T-helper 1 cell treated with Interleukin-12 subunit alpha and Interleukin-12 subunit beta and Interleukin-4 antibody, amounts not matched to agents 30 μg/mL and 1 μg/mL, for 36 hours (primary cell): ENCODE measurements at regions not wholly inside any gene's neighbourhood (a gene's known extent, or its start where the extent isn't known, plus 50 kb on each side); places are given as distances from the start of the nearest gene placed in this dataset.
"Not testable (repeated sequence)": the region's sequence is repeated elsewhere in the genome, so short reads cannot be mapped to it uniquely, and the experiment has no call there.

Experiments
- H3K27ac Mint-ChIP-seq: one replicate; pipeline ENCODE4 v1.8.0; 2021; ENCODE audit warnings: mild to moderate bottlenecking, mixed read lengths
- H3K27me3 Mint-ChIP-seq: one replicate; pipeline ENCODE4 v1.8.0; 2021; ENCODE audit warnings: low read depth, mixed read lengths
- H3K36me3 Mint-ChIP-seq: one replicate; pipeline ENCODE4 v1.8.0; 2021; ENCODE audit warnings: low read depth, mixed read lengths
- H3K4me1 Mint-ChIP-seq: one replicate; pipeline ENCODE4 v1.8.0; 2021; ENCODE audit warnings: low read depth, mixed read lengths
- H3K4me3 Mint-ChIP-seq: one replicate; pipeline ENCODE4 v1.8.0; 2021; ENCODE audit warnings: mild to moderate bottlenecking, moderate library complexity, mixed read lengths
- H3K9me3 Mint-ChIP-seq: one replicate; pipeline ENCODE4 v1.8.0; 2021; ENCODE audit warnings: mixed read lengths

DNA sequence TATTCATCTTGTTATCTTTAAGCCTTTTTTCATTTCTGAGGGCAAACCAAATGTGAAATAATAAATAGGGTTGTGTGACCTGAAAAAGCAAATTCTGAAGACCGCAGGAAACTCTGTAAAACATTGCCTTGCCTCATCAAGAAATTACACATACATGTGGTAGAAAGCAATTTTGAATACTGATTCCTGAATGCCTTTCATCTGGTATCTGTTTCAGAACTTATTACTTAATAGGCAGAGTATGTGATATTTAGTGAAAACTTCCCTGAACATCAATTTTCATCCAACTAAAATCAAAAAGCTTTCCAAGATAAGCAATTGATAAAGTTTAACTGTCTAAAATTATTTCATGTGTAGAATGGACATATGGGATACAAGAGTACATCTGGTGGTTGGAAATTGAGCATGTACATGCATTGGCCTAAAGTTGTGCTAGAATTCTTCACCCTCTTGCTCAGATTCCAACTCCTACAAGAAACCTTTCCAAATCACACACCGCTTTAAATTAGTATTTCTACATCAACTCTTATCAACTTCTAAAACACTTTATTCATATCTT lies 606.0 kb upstream of the LCORL start:
- Mint-ChIP-seq H3K27ac (no peak overlapping the region), H3K27me3 (no peaks in the 10 kb centered on the region), H3K4me3 (no peak overlapping the region), H3K36me3 (no peaks in the 10 kb centered on the region), H3K9me3 (no peaks in the 10 kb centered on the region), H3K4me1 (no peaks in the 10 kb centered on the region)

DNA sequence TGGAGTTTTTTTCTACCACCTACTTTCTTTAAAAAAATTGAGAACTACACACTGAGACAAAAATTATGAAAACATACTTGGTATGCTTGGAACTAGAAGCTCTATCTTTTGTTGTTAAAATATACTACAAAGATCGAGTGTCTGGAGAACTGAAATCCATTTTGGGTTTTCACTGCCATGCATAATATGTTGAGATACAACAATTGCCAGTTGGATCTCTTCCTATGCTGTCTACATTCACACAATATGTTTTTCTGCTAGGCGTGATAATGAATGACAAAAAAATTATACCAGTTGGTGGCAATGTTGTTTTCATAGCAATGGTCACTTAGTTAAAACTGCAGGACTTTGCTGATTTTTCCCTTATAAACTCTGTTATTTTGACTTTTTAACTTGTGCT lies 605.4 kb upstream of the LCORL start:
- no peaks in the 10 kb centered on the region for H3K9me3 Mint-ChIP-seq
- no peaks in the 10 kb centered on the region for H3K4me1 Mint-ChIP-seq
- H3K27ac Mint-ChIP-seq: no peak overlapping the region
- H3K4me3 Mint-ChIP-seq: no peak overlapping the region
- H3K27me3 Mint-ChIP-seq: no peaks in the 10 kb centered on the region
- no peaks in the 10 kb centered on the region for H3K36me3 Mint-ChIP-seq

DNA sequence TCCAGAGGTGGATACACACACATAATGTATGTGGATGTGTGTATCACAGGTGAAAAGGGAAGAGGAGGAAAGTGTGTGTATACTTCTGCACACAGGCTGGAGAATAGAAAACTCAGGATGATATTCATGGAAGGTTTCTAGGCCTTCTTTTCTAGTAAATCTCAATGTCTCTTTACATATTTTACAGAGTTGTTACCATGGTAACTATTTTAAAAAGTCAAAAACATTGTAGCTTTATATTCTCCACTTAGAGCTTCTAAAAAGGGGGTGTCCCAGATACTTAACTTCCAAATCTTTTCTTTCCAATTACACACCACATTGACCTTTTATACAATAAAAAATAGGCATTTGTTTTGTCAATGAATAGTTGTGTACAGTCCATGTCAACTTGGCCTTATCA lies 604.8 kb upstream of the LCORL start:
- H3K4me1 Mint-ChIP-seq: no peaks in the 10 kb centered on the region
- no peaks in the 10 kb centered on the region for H3K36me3 Mint-ChIP-seq

DNA sequence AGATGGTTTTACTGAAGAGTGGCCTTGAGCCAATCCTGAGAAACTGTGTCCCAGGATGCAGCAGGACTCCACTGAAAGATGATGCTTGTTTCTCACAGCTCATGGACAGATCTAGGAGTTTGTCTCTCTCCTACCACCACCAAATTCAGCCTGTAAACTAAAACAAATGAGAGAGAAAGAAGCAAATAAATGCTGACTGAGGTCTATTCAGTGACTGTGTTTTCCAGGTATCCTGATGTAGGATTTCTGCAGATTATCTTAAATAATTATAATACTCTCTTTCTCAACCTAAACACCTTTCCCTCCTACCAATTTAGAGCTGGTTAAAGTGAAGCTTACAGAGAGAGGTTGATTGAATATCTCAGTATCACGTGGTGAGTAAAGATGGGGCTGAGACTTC lies 599.6 kb upstream of the LCORL start:
- no peaks in the 10 kb centered on the region for H3K9me3 Mint-ChIP-seq
- no peaks in the 10 kb centered on the region for H3K36me3 Mint-ChIP-seq
- H3K27ac Mint-ChIP-seq: no peak overlapping the region
- no peaks in the 10 kb centered on the region for H3K27me3 Mint-ChIP-seq
- no peaks in the 10 kb centered on the region for H3K4me1 Mint-ChIP-seq
- H3K4me3 Mint-ChIP-seq: no peak overlapping the region

More for the DNA sequence above, 604.8 kb upstream of the LCORL start:
- Mint-ChIP-seq H3K27ac (no peak overlapping the region), H3K27me3 (no peaks in the 10 kb centered on the region), H3K4me3 (no peak overlapping the region), H3K9me3 (no peaks in the 10 kb centered on the region)

DNA sequence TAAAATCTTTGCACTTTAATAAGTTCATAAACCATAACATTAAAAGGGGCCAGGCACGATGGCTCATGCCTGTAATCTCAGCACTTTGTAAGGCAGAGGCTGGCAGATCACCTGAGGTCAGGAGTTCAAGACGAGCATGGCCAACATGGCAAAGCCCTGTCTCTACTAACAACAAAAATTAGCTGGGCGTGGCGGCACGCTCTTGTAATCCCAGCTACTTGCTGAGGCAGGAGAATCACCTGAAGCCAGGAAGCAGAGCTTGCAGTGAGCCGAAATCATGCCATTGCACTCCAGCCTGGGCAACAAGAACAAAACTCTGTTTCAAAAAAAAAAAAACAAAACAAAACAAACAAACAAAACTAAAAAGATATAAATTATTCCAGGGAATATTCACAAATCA lies 595.2 kb upstream of the LCORL start:
- Mint-ChIP-seq H3K4me3 (no peak overlapping the region), H3K27ac (no peak overlapping the region), H3K4me1 (no peaks in the 10 kb centered on the region), H3K27me3 (no peaks in the 10 kb centered on the region), H3K9me3 (no peaks in the 10 kb centered on the region), H3K36me3 (no peaks in the 10 kb centered on the region)

DNA sequence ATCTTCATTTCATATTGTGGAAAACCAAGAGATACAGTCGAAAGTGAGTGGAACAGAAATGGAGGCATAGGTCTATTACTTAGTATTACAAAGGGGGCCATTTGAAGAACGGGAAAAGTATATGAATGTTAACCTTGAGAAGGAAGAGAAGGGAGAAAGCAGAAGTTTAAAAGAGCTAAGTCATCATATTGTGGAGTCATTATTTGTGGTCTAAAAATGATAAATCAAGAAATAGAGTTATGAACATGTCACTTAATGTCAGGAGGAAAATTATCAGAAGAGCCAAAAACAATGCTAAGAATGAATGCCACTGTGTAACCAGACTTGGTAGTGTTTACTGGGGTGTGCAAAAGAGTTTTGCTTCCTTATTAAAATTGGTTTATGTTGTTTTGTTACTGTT lies 589.5 kb upstream of the LCORL start:
- no peaks in the 10 kb centered on the region for H3K36me3 Mint-ChIP-seq
- H3K4me1 Mint-ChIP-seq: no peaks in the 10 kb centered on the region
- no peak overlapping the region for H3K27ac Mint-ChIP-seq
- H3K4me3 Mint-ChIP-seq: no peak overlapping the region
- H3K9me3 Mint-ChIP-seq: peaks cover 15% of the 10 kb centered on the region
- no peaks in the 10 kb centered on the region for H3K27me3 Mint-ChIP-seq

DNA sequence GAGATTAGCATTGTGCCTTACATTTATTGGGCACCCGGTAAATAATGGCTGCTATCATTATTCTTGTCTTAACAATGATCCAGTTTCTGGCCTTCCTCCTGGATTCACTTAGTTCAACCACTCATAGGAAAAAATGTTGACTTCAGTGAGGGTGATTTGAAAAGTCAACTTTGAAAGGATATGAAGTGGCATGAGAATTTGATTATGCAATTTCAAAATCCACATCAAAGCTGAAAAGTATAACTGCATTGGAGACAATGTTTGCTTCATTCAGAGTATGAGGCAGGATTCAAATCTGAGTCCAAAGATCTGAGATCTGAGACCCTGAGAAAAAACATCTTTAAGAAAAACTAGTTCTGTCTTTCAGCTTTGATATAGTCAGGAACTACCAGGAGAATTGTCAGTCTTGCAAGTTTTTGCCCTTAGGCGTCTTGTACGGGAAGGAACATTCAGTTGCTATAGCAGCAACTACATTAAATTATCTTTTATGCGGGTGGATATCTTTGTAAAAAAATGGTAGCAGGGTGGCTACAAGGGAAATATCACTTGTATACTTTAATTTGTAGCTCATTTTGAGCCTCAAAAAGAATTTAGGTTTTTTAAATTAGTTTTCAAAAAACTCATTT lies 587.5 kb upstream of the LCORL start:
- peaks cover 15% of the 10 kb centered on the region for H3K9me3 Mint-ChIP-seq
- H3K4me3 Mint-ChIP-seq: no peak overlapping the region
- H3K4me1 Mint-ChIP-seq: no peaks in the 10 kb centered on the region
- H3K27ac Mint-ChIP-seq: no peak overlapping the region
- no peaks in the 10 kb centered on the region for H3K36me3 Mint-ChIP-seq
- H3K27me3 Mint-ChIP-seq: no peaks in the 10 kb centered on the region

DNA sequence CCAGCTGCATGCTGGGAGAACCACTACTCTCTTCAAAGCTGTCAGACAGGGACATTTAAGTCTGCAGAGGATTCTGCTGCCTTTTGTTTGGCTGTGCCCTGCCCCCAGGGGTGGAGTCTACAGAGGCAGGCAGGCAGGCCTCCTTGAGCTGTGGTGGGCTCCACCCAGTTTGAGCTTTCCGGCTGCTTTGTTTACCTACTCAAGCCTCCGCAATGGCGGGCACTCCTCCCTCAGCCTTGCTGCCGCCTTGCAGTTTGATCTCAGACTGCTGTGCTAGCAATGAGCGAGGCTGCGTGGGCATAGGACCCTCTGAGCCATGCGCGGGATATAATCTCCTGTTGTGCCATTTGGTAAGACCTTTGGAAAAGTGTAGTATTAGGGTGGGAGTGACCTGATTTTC lies 581.1 kb upstream of the LCORL start:
- not testable (repeated sequence) for H3K4me3 Mint-ChIP-seq, H3K36me3 Mint-ChIP-seq, H3K27ac Mint-ChIP-seq, H3K9me3 Mint-ChIP-seq, H3K4me1 Mint-ChIP-seq, H3K27me3 Mint-ChIP-seq

DNA sequence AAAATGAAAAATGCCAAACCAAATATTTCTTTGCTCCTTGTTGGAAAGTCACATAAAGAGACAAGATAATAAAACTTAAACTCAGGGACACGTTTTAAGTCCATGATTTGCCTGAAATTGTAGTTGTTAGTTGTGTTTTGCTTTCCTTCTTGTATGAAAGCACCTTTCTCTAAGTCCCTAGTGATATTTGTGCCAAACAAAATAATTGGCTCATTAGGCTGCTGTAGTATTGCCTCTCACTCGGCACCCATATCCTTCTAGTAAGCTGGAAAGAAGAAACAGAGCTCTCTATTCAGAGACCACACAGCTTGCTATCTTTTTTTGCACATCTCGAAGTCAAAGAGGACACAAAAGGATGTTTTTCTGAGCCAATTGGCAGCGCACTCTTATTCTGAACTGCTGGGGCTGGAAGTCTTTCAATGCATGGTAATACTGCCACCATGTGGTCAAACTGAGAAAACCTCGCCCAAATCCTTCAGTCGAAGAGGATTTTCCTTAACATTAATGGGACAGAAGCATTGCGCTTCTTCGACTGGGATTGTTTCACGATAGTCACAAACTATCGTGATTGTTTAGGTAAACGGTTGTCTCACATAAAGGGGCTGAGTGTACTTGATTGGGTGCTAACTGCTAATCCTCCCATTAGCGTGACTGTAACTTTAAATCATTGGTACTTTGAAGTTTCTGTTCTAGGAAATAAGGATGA lies 571.9 kb upstream of the LCORL start:
- Mint-ChIP-seq H3K36me3 (no peaks in the 10 kb centered on the region), H3K27me3 (no peaks in the 10 kb centered on the region), H3K9me3 (no peaks in the 10 kb centered on the region), H3K4me3 (no peak overlapping the region), H3K4me1 (peaks cover 2% of the 10 kb centered on the region), H3K27ac (no peak overlapping the region)

DNA sequence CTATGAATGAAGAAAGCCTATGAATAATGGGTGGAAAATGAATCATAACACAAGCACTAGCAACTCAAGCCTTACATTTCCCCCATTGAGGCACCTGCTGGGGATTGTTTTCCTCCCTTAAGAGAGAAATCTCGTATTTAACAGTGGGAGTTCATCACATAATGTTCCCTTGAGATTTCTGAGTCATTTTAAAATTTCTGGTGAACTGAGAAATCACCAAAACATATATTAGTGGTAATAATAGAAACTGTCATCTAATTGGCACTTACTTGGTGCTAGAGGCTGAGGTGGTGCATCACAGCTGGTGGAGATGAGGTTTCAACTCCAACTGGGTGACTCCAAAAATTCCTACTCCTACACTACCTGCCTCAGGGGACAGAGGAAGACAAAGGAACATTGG lies 561.3 kb upstream of the LCORL start:
- Mint-ChIP-seq H3K9me3 (no peaks in the 10 kb centered on the region), H3K27me3 (peaks cover 3% of the 10 kb centered on the region), H3K4me1 (no peaks in the 10 kb centered on the region), H3K4me3 (no peak overlapping the region), H3K36me3 (no peaks in the 10 kb centered on the region), H3K27ac (no peak overlapping the region)

DNA sequence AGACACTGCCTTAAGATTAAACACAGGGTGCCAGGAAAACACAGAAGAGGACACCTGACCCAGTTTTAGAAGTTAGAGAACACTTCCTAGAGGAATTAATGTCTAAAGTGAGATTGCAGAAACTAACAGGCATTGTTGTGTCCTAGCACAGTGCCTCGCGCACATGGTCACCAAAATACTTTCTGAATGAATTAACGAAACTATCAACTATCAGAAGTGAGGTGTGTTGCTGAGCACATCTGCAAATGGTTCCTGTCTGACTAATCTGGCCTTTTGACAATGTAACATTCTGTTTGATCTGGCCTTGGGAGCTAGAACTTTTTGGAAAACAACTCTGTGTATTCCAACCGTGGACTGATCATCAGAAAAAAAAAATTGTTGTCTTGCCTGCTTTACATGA lies 556.8 kb upstream of the LCORL start:
- H3K36me3 Mint-ChIP-seq: no peaks in the 10 kb centered on the region
- no peak overlapping the region for H3K27ac Mint-ChIP-seq
- no peaks in the 10 kb centered on the region for H3K4me1 Mint-ChIP-seq
- H3K4me3 Mint-ChIP-seq: no peak overlapping the region
- no peaks in the 10 kb centered on the region for H3K27me3 Mint-ChIP-seq
- H3K9me3 Mint-ChIP-seq: no peaks in the 10 kb centered on the region

DNA sequence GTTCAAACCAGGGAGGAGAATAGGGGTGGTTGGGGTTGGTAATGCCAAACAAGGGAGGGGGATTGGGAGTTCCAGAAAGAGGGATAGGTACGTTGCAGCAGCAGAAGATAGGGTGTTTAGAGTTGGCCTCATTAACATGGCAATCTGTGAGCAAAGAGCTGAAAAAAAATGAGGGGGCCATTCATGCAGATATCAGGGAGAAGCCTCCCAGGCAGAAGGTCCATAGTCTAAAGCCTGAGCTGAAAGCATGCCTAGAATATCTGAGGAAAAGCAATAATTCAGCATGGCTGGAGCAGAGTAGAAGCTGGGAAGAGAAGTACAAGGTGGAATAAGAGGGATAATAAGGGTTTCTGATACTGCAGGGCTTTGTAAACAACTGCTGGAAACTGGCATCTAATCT lies 550.9 kb upstream of the LCORL start:
- Mint-ChIP-seq H3K4me1 (no peaks in the 10 kb centered on the region), H3K27me3 (no peaks in the 10 kb centered on the region), H3K4me3 (no peak overlapping the region), H3K27ac (no peak overlapping the region), H3K9me3 (no peaks in the 10 kb centered on the region), H3K36me3 (no peaks in the 10 kb centered on the region)

DNA sequence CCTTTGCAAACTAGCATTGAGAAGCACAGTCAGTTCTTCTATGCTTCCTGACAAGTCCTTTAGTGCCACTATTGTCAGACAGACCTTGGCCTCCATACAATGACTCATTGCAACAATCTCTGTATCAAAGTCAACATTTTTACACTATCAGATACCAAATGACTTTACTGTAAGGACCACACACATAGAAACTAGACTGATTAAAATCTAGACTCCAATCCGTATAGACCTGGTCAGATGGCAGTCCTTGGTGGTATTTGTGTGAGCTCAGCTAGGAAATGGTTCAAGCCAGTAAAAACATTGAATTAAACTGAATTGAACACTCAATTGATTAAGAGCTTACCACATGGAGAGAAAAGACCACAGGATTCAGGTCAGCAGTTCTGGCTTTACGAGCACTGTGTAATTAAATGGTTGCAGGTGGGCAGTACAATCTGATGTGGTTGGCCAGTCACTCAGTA lies 549.8 kb upstream of the LCORL start:
- Mint-ChIP-seq H3K4me3 (no peak overlapping the region), H3K27me3 (no peaks in the 10 kb centered on the region), H3K27ac (no peak overlapping the region), H3K9me3 (no peaks in the 10 kb centered on the region), H3K4me1 (no peaks in the 10 kb centered on the region), H3K36me3 (no peaks in the 10 kb centered on the region)

DNA sequence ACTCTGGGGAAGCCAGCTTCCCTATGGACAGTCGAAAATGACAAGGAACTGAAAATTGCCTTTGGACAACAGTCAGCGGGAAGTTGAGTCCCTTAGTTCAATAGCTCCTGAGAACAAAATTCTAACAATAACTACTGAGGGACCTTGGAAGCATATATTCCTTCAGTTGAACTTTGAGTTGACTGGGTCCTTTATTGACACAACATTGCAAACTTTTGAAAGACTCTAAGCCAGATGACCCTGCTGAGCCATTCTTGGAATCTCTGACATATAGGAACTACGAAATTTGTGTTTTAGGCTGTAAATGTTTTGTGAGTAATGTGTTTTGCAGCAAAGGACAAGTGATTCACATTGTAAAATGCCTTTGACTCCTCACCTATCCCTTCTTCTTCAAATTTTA lies 548.8 kb upstream of the LCORL start:
- H3K9me3 Mint-ChIP-seq: peaks cover 3% of the 10 kb centered on the region
- no peak overlapping the region for H3K4me3 Mint-ChIP-seq
- no peaks in the 10 kb centered on the region for H3K36me3 Mint-ChIP-seq
- no peaks in the 10 kb centered on the region for H3K4me1 Mint-ChIP-seq
- no peaks in the 10 kb centered on the region for H3K27me3 Mint-ChIP-seq
- no peak overlapping the region for H3K27ac Mint-ChIP-seq

DNA sequence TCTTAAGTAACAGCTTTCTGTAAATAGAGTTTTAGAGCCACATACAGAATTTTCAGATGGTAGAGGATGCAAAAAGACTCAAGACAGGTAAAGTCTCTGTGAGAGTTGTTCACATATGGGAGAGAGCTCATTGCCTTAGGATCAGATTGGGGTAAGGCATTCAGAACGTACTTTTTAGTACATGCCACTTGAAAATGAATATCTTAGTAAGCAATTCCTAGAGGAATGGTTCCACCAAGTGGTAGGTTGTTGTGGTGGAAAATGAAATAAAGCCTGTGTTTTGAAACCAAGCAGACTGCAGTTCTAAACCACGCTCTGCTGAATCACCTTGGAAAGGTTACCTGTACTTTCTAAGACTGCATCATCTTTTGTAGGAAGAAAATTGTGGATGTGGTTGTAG lies 547.0 kb upstream of the LCORL start:
- Mint-ChIP-seq H3K9me3 (peaks cover 7% of the 10 kb centered on the region), H3K36me3 (no peaks in the 10 kb centered on the region), H3K27ac (no peak overlapping the region), H3K4me1 (no peaks in the 10 kb centered on the region), H3K4me3 (no peak overlapping the region), H3K27me3 (no peaks in the 10 kb centered on the region)
